CD8-positive, alpha-beta memory T cell (primary cell): ENCODE measurements at regions not wholly inside any gene's neighbourhood (a gene's known extent, or its start where the extent isn't known, plus 50 kb on each side); places are given as distances from the start of the nearest gene placed in this dataset.

Experiments
- CTCF ChIA-PET: fragments of 350-600 bp; sonication (Branson Sonifier 250); formaldehyde crosslinking; loops from one replicate; lab custom pipeline; 2021; ENCODE audit warnings: antibody characterized with exemption; lab: Charles Lee
- POLR2A ChIA-PET: fragments of 350-600 bp; sonication (Branson Sonifier 250); formaldehyde crosslinking; loops from one replicate; lab custom pipeline; 2021; ENCODE audit warnings: antibody characterized with exemption; lab: Charles Lee
- DNase-seq, 5 donors: peaks; one replicate each; pipeline versions ENCODE4 v3.0.0 to v3.0.0-alpha.2; 2020 to 2022; ENCODE audit warnings: mixed read lengths in 1 of 5
- H3K27ac ChIP-seq: one replicate; pipeline ENCODE4 v1.7.0; 2013; ENCODE audit warnings: low read depth, mild to moderate bottlenecking, low read length, moderate library complexity
- H3K27me3 ChIP-seq: 2 replicates; pipeline ENCODE4 v1.7.0; 2013; ENCODE audit warnings: low read length, mild to moderate bottlenecking; ENCODE audit not compliant: insufficient read depth, poor library complexity, severe bottlenecking
- H3K36me3 ChIP-seq: 2 replicates; pipeline ENCODE4 v1.7.0; 2013; ENCODE audit warnings: mild to moderate bottlenecking, low read length, moderate library complexity; ENCODE audit not compliant: insufficient read depth
- H3K4me1 ChIP-seq: 2 replicates; pipeline ENCODE4 v1.7.0; 2013; ENCODE audit warnings: mild to moderate bottlenecking, low read length, moderate library complexity; ENCODE audit not compliant: insufficient read depth
- H3K4me3 ChIP-seq: 2 replicates; pipeline ENCODE4 v1.7.0; 2013; ENCODE audit warnings: mild to moderate bottlenecking, low read length
- H3K9me3 ChIP-seq: 2 replicates; pipeline ENCODE4 v1.7.0; 2013; ENCODE audit warnings: mild to moderate bottlenecking, low read length
- H3K27ac Mint-ChIP-seq, 8 donors: one replicate each; pipeline ENCODE4 v1.8.0; 2020 to 2021; ENCODE audit warnings: mixed read lengths in 8 of 8, mild to moderate bottlenecking in 6 of 8, inconsistent platforms in 3 of 8, moderate library complexity in 3 of 8
- H3K27me3 Mint-ChIP-seq, 2 donors: one replicate each; pipeline ENCODE4 v1.8.0; 2020 to 2021; ENCODE audit warnings: mixed read lengths in 2 of 2, mild to moderate bottlenecking in 1 of 2, moderate library complexity in 1 of 2
- H3K36me3 Mint-ChIP-seq, 3 donors: one replicate each; pipeline ENCODE4 v1.8.0; 2020 to 2021; ENCODE audit warnings: mixed read lengths in 3 of 3, inconsistent platforms in 1 of 3, mild to moderate bottlenecking in 1 of 3
- H3K4me1 Mint-ChIP-seq, 3 donors: one replicate each; pipeline ENCODE4 v1.8.0; 2020 to 2021; ENCODE audit warnings: mixed read lengths in 3 of 3, inconsistent platforms in 1 of 3, mild to moderate bottlenecking in 1 of 3
- H3K4me3 Mint-ChIP-seq, 7 donors: one replicate each; pipeline ENCODE4 v1.8.0; 2020 to 2021; ENCODE audit warnings: mixed read lengths in 7 of 7, mild to moderate bottlenecking in 6 of 7, moderate library complexity in 4 of 7, inconsistent platforms in 2 of 7
- H3K9me3 Mint-ChIP-seq, 5 donors: one replicate each; pipeline ENCODE4 v1.8.0; 2020 to 2022; ENCODE audit warnings: mixed read lengths in 5 of 5, mild to moderate bottlenecking in 3 of 5, moderate library complexity in 2 of 5, inconsistent platforms in 1 of 5

GRCh38 chr15:70320482-70320881, 222.8 kb upstream of the TLE3 start:
- Histone ChIP-seq H3K27me3 (no peaks in the 10 kb centered on the region), H3K9me3 (no peaks in the 10 kb centered on the region), H3K4me3 (no peak overlapping the region), H3K27ac (no peak overlapping the region), H3K36me3 (no peaks in the 10 kb centered on the region), H3K4me1 (no peaks in the 10 kb centered on the region)
- CTCF ChIA-PET: no interaction called here
- Mint-ChIP-seq H3K4me3 (no peak overlapping the region), H3K27ac (peak overlapping the region in 1 of 8 donors; percentile 51), H3K9me3 (no peaks in the 10 kb centered on the region), H3K27me3 (peaks cover 4% of the 10 kb centered on the region in 2 donors), H3K4me1 (peaks cover 0 to 4% (median 2%) of the 10 kb centered on the region in 3 donors), H3K36me3 (peaks cover 0 to 1% (median 0%) of the 10 kb centered on the region in 3 donors)
- POLR2A ChIA-PET: no interaction called here
- DNase-seq: no peak

GRCh38 chr15:70320077-70320476, 222.4 kb upstream of the TLE3 start:
- Mint-ChIP-seq H3K9me3 (no peaks in the 10 kb centered on the region), H3K36me3 (peaks cover 0 to 1% (median 0%) of the 10 kb centered on the region in 3 donors), H3K4me3 (no peak overlapping the region), H3K4me1 (peaks cover 0 to 4% (median 2%) of the 10 kb centered on the region in 3 donors), H3K27ac (no peak overlapping the region), H3K27me3 (peaks cover 4% of the 10 kb centered on the region in 2 donors)
- POLR2A ChIA-PET: no interaction called here
- no peaks in the 10 kb centered on the region for H3K27me3 ChIP-seq
- H3K4me1 ChIP-seq: no peaks in the 10 kb centered on the region
- no peak overlapping the region for H3K4me3 ChIP-seq
- H3K36me3 ChIP-seq: no peaks in the 10 kb centered on the region
- no peaks in the 10 kb centered on the region for H3K9me3 ChIP-seq
- H3K27ac ChIP-seq: no peak overlapping the region
- no peak for DNase-seq
- CTCF ChIA-PET: no interaction called here

GRCh38 chr15:70319466-70319865, 221.7 kb upstream of the TLE3 start:
- Mint-ChIP-seq H3K9me3 (no peaks in the 10 kb centered on the region), H3K4me1 (peaks cover 0 to 4% (median 2%) of the 10 kb centered on the region in 3 donors), H3K27ac (no peak overlapping the region), H3K4me3 (no peak overlapping the region), H3K27me3 (peaks cover 4% of the 10 kb centered on the region in 2 donors), H3K36me3 (peaks cover 0 to 1% (median 0%) of the 10 kb centered on the region in 3 donors)
- no peaks in the 10 kb centered on the region for H3K4me1 ChIP-seq
- H3K27ac ChIP-seq: no peak overlapping the region
- ChIA-PET CTCF (no interaction called here), POLR2A (no interaction called here)
- no peaks in the 10 kb centered on the region for H3K36me3 ChIP-seq
- no peaks in the 10 kb centered on the region for H3K27me3 ChIP-seq
- no peak overlapping the region for H3K4me3 ChIP-seq
- DNase-seq: no peak
- no peaks in the 10 kb centered on the region for H3K9me3 ChIP-seq

GRCh38 chr15:70318594-70319465, 221.1 kb upstream of the TLE3 start:
- POLR2A ChIA-PET: no interaction called here
- peaks cover 0 to 1% (median 0%) of the 10 kb centered on the region in 3 donors for H3K36me3 Mint-ChIP-seq
- H3K27me3 ChIP-seq: no peaks in the 10 kb centered on the region
- peaks cover 4% of the 10 kb centered on the region in 2 donors for H3K27me3 Mint-ChIP-seq
- no peaks in the 10 kb centered on the region for H3K9me3 Mint-ChIP-seq
- CTCF ChIA-PET: no interaction called here
- peaks cover 0 to 4% (median 2%) of the 10 kb centered on the region in 3 donors for H3K4me1 Mint-ChIP-seq
- no peak overlapping the region for H3K4me3 Mint-ChIP-seq
- no peaks in the 10 kb centered on the region for H3K36me3 ChIP-seq
- peak overlapping the region in 2 of 8 donors; percentile 7 to 40 for H3K27ac Mint-ChIP-seq
- no peak overlapping the region for H3K4me3 ChIP-seq
- H3K4me1 ChIP-seq: no peaks in the 10 kb centered on the region
- DNase-seq: no peak
- H3K9me3 ChIP-seq: no peaks in the 10 kb centered on the region
- no peak overlapping the region for H3K27ac ChIP-seq

- Histone ChIP-seq H3K9me3 (no peaks in the 10 kb centered on the region), H3K4me3 (no peak overlapping the region), H3K36me3 (no peaks in the 10 kb centered on the region), H3K4me1 (no peaks in the 10 kb centered on the region), H3K27me3 (no peaks in the 10 kb centered on the region), H3K27ac (no peak overlapping the region)
- DNase-seq: no peak
- no peaks in the 10 kb centered on the region for H3K36me3 Mint-ChIP-seq
- POLR2A ChIA-PET: no interaction called here
- H3K27me3 Mint-ChIP-seq: peaks cover 5 to 7% of the 10 kb centered on the region in 2 donors
- peaks cover 0 to 2% (median 0%) of the 10 kb centered on the region in 3 donors for H3K4me1 Mint-ChIP-seq
- peak overlapping the region in 2 of 8 donors; percentile 11 to 84 for H3K27ac Mint-ChIP-seq
- CTCF ChIA-PET: no interaction called here
- no peaks in the 10 kb centered on the region for H3K9me3 Mint-ChIP-seq
- H3K4me3 Mint-ChIP-seq: no peak overlapping the region
Measured at GRCh38 chr15:70316059-70316600, 218.4 kb upstream of the TLE3 start.

- no peaks in the 10 kb centered on the region for H3K27me3 ChIP-seq
- H3K27me3 Mint-ChIP-seq: peaks cover 3 to 4% of the 10 kb centered on the region in 2 donors
- H3K27ac ChIP-seq: no peak overlapping the region
- no peak overlapping the region for H3K4me3 ChIP-seq
- no peak overlapping the region for H3K27ac Mint-ChIP-seq
- H3K9me3 ChIP-seq: no peaks in the 10 kb centered on the region
- no peaks in the 10 kb centered on the region for H3K36me3 ChIP-seq
- no peaks in the 10 kb centered on the region for H3K36me3 Mint-ChIP-seq
- no peaks in the 10 kb centered on the region for H3K4me1 ChIP-seq
- no peak overlapping the region for H3K4me3 Mint-ChIP-seq
- H3K4me1 Mint-ChIP-seq: peaks cover 0 to 4% (median 2%) of the 10 kb centered on the region in 3 donors
- DNase-seq: no peak
- no peaks in the 10 kb centered on the region for H3K9me3 Mint-ChIP-seq
- CTCF ChIA-PET: no interaction called here
- POLR2A ChIA-PET: no interaction called here
Measured at GRCh38 chr15:70315431-70315830, 217.7 kb upstream of the TLE3 start.

GRCh38 chr15:70314688-70315087, 217.0 kb upstream of the TLE3 start:
- Mint-ChIP-seq H3K36me3 (no peaks in the 10 kb centered on the region), H3K4me3 (no peak overlapping the region), H3K4me1 (peaks cover 5 to 12% (median 5%) of the 10 kb centered on the region in 3 donors), H3K9me3 (no peaks in the 10 kb centered on the region), H3K27me3 (peaks cover 3 to 4% of the 10 kb centered on the region in 2 donors), H3K27ac (no peak overlapping the region)
- H3K4me1 ChIP-seq: no peaks in the 10 kb centered on the region
- CTCF ChIA-PET: no interaction called here
- no peaks in the 10 kb centered on the region for H3K9me3 ChIP-seq
- H3K4me3 ChIP-seq: no peak overlapping the region
- no peak overlapping the region for H3K27ac ChIP-seq
- no peaks in the 10 kb centered on the region for H3K36me3 ChIP-seq
- H3K27me3 ChIP-seq: no peaks in the 10 kb centered on the region
- POLR2A ChIA-PET: no interaction called here
- no peak for DNase-seq

GRCh38 chr15:70314018-70314354, 216.3 kb upstream of the TLE3 start:
- H3K4me3 Mint-ChIP-seq: no peak overlapping the region
- ChIA-PET CTCF (no interaction called here), POLR2A (no interaction called here)
- Histone ChIP-seq H3K4me3 (no peak overlapping the region), H3K4me1 (no peaks in the 10 kb centered on the region), H3K27ac (no peak overlapping the region), H3K36me3 (no peaks in the 10 kb centered on the region), H3K27me3 (no peaks in the 10 kb centered on the region), H3K9me3 (no peaks in the 10 kb centered on the region)
- H3K36me3 Mint-ChIP-seq: no peaks in the 10 kb centered on the region
- peaks cover 3 to 5% of the 10 kb centered on the region in 2 donors for H3K27me3 Mint-ChIP-seq
- peaks cover 10 to 19% (median 12%) of the 10 kb centered on the region in 3 donors for H3K4me1 Mint-ChIP-seq
- no peaks in the 10 kb centered on the region for H3K9me3 Mint-ChIP-seq
- no peak for DNase-seq
- H3K27ac Mint-ChIP-seq: no peak overlapping the region
